Activated naive CD4-positive, alpha-beta T cell treated with anti-CD3 and anti-CD28 coated beads, Interleukin-2, amount 50 U/mL, for 24 hours (primary cell): ENCODE measurements at regions not wholly inside any gene's neighbourhood (a gene's known extent, or its start where the extent isn't known, plus 50 kb on each side); places are given as distances from the start of the nearest gene placed in this dataset.
"Not testable (repeated sequence)": the region's sequence is repeated elsewhere in the genome, so short reads cannot be mapped to it uniquely, and the experiment has no call there.

ENCODE experiments used
- H3K27ac Mint-ChIP-seq: one replicate; pipeline ENCODE4 v1.8.0; 2021; ENCODE audit warnings: mild to moderate bottlenecking, mixed read lengths
- H3K27me3 Mint-ChIP-seq: one replicate; pipeline ENCODE4 v1.8.0; 2021; ENCODE audit warnings: mixed read lengths
- H3K36me3 Mint-ChIP-seq: one replicate; pipeline ENCODE4 v1.8.0; 2021; ENCODE audit warnings: mixed read lengths
- H3K4me1 Mint-ChIP-seq: one replicate; pipeline ENCODE4 v1.8.0; 2021; ENCODE audit warnings: mixed read lengths
- H3K4me3 Mint-ChIP-seq: one replicate; pipeline ENCODE4 v1.8.0; 2021; ENCODE audit warnings: mild to moderate bottlenecking, mixed read lengths
- H3K9me3 Mint-ChIP-seq: one replicate; pipeline ENCODE4 v1.8.0; 2021; ENCODE audit warnings: mixed read lengths

- Mint-ChIP-seq H3K4me1 (no peaks in the 10 kb centered on the region), H3K9me3 (no peaks in the 10 kb centered on the region), H3K4me3 (no peak overlapping the region), H3K36me3 (no peaks in the 10 kb centered on the region), H3K27ac (no peak overlapping the region), H3K27me3 (peaks cover 10% of the 10 kb centered on the region)
These were observed 433.6 kb upstream of the DDI1 start for GRCh38 chr11:103602840-103603239.

- Mint-ChIP-seq H3K27ac (no peak overlapping the region), H3K36me3 (no peaks in the 10 kb centered on the region), H3K4me1 (no peaks in the 10 kb centered on the region), H3K4me3 (no peak overlapping the region), H3K9me3 (no peaks in the 10 kb centered on the region), H3K27me3 (peaks cover 8% of the 10 kb centered on the region)
These were observed 432.1 kb upstream of the DDI1 start for GRCh38 chr11:103604310-103604709.

- Mint-ChIP-seq H3K27ac (no peak overlapping the region), H3K4me1 (no peaks in the 10 kb centered on the region), H3K27me3 (peaks cover 1% of the 10 kb centered on the region), H3K9me3 (no peaks in the 10 kb centered on the region), H3K4me3 (no peak overlapping the region), H3K36me3 (no peaks in the 10 kb centered on the region)
These were observed 427.9 kb upstream of the DDI1 start for GRCh38 chr11:103608566-103608965.

GRCh38 chr11:103609117-103610066, 427.0 kb upstream of the DDI1 start:
- Mint-ChIP-seq H3K9me3 (no peaks in the 10 kb centered on the region), H3K27ac (no peak overlapping the region), H3K27me3 (peaks cover 2% of the 10 kb centered on the region), H3K36me3 (no peaks in the 10 kb centered on the region), H3K4me1 (no peaks in the 10 kb centered on the region), H3K4me3 (no peak overlapping the region)

- no peaks in the 10 kb centered on the region for H3K4me1 Mint-ChIP-seq
- H3K9me3 Mint-ChIP-seq, result no peaks in the 10 kb centered on the region
- H3K36me3 Mint-ChIP-seq, result no peaks in the 10 kb centered on the region
- H3K27ac Mint-ChIP-seq, result no peak overlapping the region
- H3K27me3 Mint-ChIP-seq, result peaks cover 3% of the 10 kb centered on the region
- H3K4me3 Mint-ChIP-seq, result no peak overlapping the region
These were observed 426.0 kb upstream of the DDI1 start for GRCh38 chr11:103610435-103610834.

- not testable (repeated sequence) for H3K36me3 Mint-ChIP-seq, H3K9me3 Mint-ChIP-seq, H3K4me3 Mint-ChIP-seq, H3K4me1 Mint-ChIP-seq, H3K27me3 Mint-ChIP-seq, H3K27ac Mint-ChIP-seq
These were observed 424.7 kb upstream of the DDI1 start for GRCh38 chr11:103611526-103612260.

- not testable (repeated sequence) for H3K4me1 Mint-ChIP-seq, H3K9me3 Mint-ChIP-seq, H3K27ac Mint-ChIP-seq, H3K36me3 Mint-ChIP-seq, H3K27me3 Mint-ChIP-seq, H3K4me3 Mint-ChIP-seq
These were observed 424.0 kb upstream of the DDI1 start for GRCh38 chr11:103612451-103612850.

- H3K9me3 Mint-ChIP-seq, H3K4me3 Mint-ChIP-seq: not testable (repeated sequence)
These were observed 419.9 kb upstream of the DDI1 start for GRCh38 chr11:103616586-103616985.

GRCh38 chr11:103618528-103618927, 417.9 kb upstream of the DDI1 start:
- no peaks in the 10 kb centered on the region for H3K9me3 Mint-ChIP-seq
- no peak overlapping the region for H3K4me3 Mint-ChIP-seq
- no peaks in the 10 kb centered on the region for H3K36me3 Mint-ChIP-seq
- H3K27ac Mint-ChIP-seq, result peak overlapping the region; percentile 47
- H3K27me3 Mint-ChIP-seq, result peaks cover 3% of the 10 kb centered on the region
- H3K4me1 Mint-ChIP-seq, result no peaks in the 10 kb centered on the region

More at GRCh38 chr11:103616586-103616985, 419.9 kb upstream of the DDI1 start:
- not testable (repeated sequence) for H3K27me3 Mint-ChIP-seq, H3K4me1 Mint-ChIP-seq, H3K36me3 Mint-ChIP-seq, H3K27ac Mint-ChIP-seq

- H3K36me3 Mint-ChIP-seq, result no peaks in the 10 kb centered on the region
- no peaks in the 10 kb centered on the region for H3K4me1 Mint-ChIP-seq
- H3K4me3 Mint-ChIP-seq, result no peak overlapping the region
- H3K9me3 Mint-ChIP-seq, result no peaks in the 10 kb centered on the region
- H3K27me3 Mint-ChIP-seq, result peaks cover 2% of the 10 kb centered on the region
- H3K27ac Mint-ChIP-seq, result no peak overlapping the region
These were observed 417.0 kb upstream of the DDI1 start for GRCh38 chr11:103619480-103619879.

- Mint-ChIP-seq H3K4me3 (no peak overlapping the region), H3K4me1 (no peaks in the 10 kb centered on the region), H3K27ac (no peak overlapping the region)
These were observed 416.5 kb upstream of the DDI1 start for GRCh38 chr11:103619938-103620337.

GRCh38 chr11:103622296-103622695, 414.1 kb upstream of the DDI1 start:
- Mint-ChIP-seq H3K4me3 (no peak overlapping the region), H3K9me3 (no peaks in the 10 kb centered on the region), H3K36me3 (no peaks in the 10 kb centered on the region), H3K27ac (no peak overlapping the region), H3K27me3 (peaks cover 4% of the 10 kb centered on the region), H3K4me1 (no peaks in the 10 kb centered on the region)

More at GRCh38 chr11:103619938-103620337, 416.5 kb upstream of the DDI1 start:
- Mint-ChIP-seq H3K27me3 (peaks cover 1% of the 10 kb centered on the region), H3K9me3 (no peaks in the 10 kb centered on the region), H3K36me3 (no peaks in the 10 kb centered on the region)

- Mint-ChIP-seq H3K36me3 (no peaks in the 10 kb centered on the region), H3K4me1 (no peaks in the 10 kb centered on the region), H3K27ac (no peak overlapping the region), H3K9me3 (no peaks in the 10 kb centered on the region), H3K27me3 (peaks cover 4% of the 10 kb centered on the region), H3K4me3 (no peak overlapping the region)
These were observed 412.5 kb upstream of the DDI1 start for GRCh38 chr11:103623933-103624332.

- H3K4me3 Mint-ChIP-seq, result no peak overlapping the region
- no peak overlapping the region for H3K27ac Mint-ChIP-seq
- H3K36me3 Mint-ChIP-seq, result no peaks in the 10 kb centered on the region
- peaks cover 4% of the 10 kb centered on the region for H3K27me3 Mint-ChIP-seq
- no peaks in the 10 kb centered on the region for H3K4me1 Mint-ChIP-seq
- no peaks in the 10 kb centered on the region for H3K9me3 Mint-ChIP-seq
These were observed 411.5 kb upstream of the DDI1 start for GRCh38 chr11:103624708-103625623.

- Mint-ChIP-seq H3K4me1 (no peaks in the 10 kb centered on the region), H3K36me3 (no peaks in the 10 kb centered on the region), H3K9me3 (no peaks in the 10 kb centered on the region), H3K27ac (no peak overlapping the region), H3K27me3 (peaks cover 4% of the 10 kb centered on the region), H3K4me3 (no peak overlapping the region)
These were observed 410.8 kb upstream of the DDI1 start for GRCh38 chr11:103625624-103625965.
